ENCODE measurements at regions not wholly inside any gene's neighbourhood (a gene's known extent, or its start where the extent isn't known, plus 50 kb on each side); places are given as distances from the start of the nearest gene placed in this dataset.

DNA sequence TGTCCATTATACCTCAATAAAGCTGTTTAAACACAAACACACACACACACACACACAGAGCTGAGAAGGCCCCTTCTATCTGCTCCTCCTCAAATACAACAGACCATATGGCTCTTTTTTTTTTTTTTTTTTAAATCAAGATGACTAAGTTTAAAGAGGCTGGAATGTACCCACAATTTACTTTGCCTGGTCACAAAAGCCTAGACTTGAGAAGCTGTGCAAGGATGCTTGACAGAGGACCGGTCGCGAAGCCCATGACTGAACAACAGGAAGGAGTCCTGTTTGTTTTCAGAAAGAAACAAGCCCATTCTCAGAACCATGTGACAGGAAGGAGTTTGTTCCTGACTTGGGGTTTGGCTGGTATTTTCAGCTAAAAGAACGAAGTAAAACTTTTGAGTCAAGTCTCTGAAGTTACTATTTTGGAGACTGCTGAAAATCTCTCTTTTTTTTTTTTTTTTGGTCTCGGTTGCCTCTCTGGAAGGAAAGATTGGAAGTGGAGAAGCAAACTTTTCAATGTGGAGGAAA is 650.9 kb upstream of the TENM3 start:
- no peak for DNase-seq (ENCODE audit: low read depth)
- TF ChIP-seq, protein P1, sequence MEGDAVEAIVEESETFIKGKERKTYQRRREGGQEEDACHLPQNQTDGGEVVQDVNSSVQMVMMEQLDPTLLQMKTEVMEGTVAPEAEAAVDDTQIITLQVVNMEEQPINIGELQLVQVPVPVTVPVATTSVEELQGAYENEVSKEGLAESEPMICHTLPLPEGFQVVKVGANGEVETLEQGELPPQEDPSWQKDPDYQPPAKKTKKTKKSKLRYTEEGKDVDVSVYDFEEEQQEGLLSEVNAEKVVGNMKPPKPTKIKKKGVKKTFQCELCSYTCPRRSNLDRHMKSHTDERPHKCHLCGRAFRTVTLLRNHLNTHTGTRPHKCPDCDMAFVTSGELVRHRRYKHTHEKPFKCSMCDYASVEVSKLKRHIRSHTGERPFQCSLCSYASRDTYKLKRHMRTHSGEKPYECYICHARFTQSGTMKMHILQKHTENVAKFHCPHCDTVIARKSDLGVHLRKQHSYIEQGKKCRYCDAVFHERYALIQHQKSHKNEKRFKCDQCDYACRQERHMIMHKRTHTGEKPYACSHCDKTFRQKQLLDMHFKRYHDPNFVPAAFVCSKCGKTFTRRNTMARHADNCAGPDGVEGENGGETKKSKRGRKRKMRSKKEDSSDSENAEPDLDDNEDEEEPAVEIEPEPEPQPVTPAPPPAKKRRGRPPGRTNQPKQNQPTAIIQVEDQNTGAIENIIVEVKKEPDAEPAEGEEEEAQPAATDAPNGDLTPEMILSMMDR (IDR thresholded peaks at IDR 0.05; ENCODE audit: insufficient read depth, low read depth, low read length) = no peak
- no peak overlapping the region for H3K4me3 ChIP-seq (ENCODE audit: low read depth, low read length)

DNA sequence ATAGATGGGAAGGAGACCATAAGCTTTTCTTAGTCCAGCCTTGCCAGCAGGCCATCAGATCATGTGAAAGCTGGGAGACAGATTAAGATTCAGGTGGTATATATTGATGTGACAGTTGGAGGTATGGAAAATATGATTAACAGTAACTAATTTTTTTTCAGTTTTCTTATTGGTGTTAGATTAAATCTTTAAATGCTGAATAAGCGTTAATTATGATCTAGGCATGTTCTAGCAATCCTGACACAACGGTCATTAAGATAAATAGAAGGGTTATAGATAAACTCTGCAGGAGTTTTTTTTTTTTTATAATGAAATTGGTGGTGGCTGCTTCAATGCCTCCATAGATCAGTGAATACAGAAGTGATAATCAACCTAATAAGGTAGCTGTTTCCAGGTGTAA is 649.5 kb upstream of the TENM3 start:
- no peak for DNase-seq (ENCODE audit: low read depth)

DNA sequence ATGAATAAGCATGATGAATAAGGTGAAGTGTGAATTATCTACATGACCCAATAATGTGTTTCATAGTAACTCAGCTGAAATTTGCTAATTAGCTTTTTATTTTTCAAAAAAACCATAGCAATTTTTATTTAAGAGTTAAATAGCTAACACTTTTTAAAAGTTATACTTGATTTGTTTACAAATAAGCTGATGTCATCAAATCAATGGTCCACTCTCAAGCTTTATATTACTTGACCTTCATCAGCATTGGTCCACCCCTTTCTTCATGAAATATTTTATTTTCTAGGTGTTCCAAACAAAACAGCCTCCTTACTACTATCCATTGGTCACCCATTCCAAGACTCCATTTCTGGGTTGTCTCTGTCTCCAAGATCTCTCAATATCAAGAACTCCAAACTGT is 649.0 kb upstream of the TENM3 start:
- no peak for DNase-seq (ENCODE audit: low read depth)
- TF ChIP-seq, protein P1 (IDR thresholded peaks at IDR 0.05; ENCODE audit: insufficient read depth, low read depth, low read length) = no peak
- no peak overlapping the region for H3K4me3 ChIP-seq (ENCODE audit: low read depth, low read length)

More for the DNA sequence above, 649.5 kb upstream of the TENM3 start:
- TF ChIP-seq, protein P1 (IDR thresholded peaks at IDR 0.05; ENCODE audit: insufficient read depth, low read depth, low read length) = no peak
- no peak overlapping the region for H3K4me3 ChIP-seq (ENCODE audit: low read depth, low read length)

DNA sequence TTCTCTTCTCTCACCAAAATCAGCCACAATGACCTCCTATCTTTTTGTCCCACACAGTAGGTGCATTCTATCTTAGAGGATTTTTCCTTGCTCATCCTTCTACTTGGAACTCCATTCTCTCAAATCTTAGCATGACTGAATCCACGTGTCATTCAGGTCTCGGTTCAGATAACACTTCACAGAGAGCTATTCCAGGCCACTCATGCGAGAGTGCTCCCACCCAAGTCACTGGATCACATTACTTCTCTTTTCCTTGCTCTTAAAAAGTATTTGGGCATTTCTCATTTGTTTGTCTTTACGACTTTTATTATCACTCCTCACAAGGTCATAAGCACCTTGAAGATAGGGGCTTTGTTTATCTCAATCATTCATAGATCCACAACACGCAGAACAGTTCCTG is 647.5 kb upstream of the TENM3 start:
- TF ChIP-seq, protein P1 (IDR thresholded peaks at IDR 0.05; ENCODE audit: insufficient read depth, low read depth, low read length) = no peak
- DNase-seq (ENCODE audit: low read depth) = no peak
- H3K4me3 ChIP-seq (ENCODE audit: low read depth, low read length) = no peak overlapping the region

DNA sequence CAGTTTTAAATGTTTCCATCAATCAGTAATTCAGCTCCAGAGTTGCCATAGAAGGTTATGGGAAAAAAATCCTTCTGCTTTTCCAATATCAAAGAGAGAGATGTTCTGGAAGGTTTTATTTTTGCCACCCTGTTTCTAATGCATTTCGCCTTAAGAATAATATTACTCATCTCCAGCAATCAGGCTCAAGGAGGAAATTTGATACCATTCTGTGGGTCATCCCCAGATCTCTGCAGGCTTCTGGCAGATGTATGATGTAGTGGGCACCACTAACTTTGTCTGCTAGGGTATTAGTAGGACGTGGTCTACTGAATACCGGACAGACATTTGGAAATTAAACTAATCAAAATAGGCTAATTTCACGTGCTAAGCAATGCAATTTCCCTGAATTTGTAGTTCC is 645.4 kb upstream of the TENM3 start:
- DNase-seq (ENCODE audit: low read depth) = no peak
- no peak overlapping the region for H3K4me3 ChIP-seq (ENCODE audit: low read depth, low read length)
- TF ChIP-seq, protein P1 (IDR thresholded peaks at IDR 0.05; ENCODE audit: insufficient read depth, low read depth, low read length) = no peak

DNA sequence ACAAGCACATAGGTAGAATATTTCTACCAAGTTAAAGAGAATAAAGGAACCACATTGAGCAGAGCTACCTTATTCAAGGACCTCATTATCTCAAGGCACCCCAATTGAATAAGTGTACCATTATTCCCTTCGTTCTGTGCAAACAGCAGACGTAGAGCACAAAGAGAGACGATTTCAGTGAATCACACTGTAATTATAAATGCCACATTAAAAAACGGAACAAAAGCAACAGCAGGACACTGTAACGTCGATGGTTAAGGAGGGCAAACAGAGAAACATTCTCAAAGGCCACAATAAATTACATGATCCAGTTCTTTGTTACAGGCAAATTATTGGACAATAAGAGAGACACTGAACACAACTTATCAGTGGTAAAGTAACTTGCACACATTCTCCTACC is 644.1 kb upstream of the TENM3 start:
- TF ChIP-seq, protein P1 (IDR thresholded peaks at IDR 0.05; ENCODE audit: insufficient read depth, low read depth, low read length) = no peak

DNA sequence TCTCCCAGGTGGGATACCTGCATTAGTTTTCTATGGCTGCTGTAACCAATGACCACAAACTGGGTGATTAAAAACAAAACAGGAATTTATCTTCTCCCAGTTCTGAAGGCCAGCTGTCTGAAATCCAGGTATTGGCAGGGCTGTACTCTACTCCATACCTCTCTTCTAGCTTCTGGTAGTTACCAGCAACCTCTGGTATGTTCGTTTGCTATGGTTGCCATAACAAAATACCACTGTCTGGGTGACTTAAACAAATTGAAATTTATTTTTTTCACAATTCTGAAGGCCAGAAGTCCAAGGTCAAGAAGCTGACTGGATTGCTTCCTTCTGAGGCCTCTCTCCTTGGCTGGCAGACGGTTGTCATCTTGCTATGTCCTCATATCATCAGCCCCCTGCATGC is 642.1 kb upstream of the TENM3 start:
- no peak for DNase-seq (ENCODE audit: low read depth)
- no peak overlapping the region for H3K4me3 ChIP-seq (ENCODE audit: low read depth, low read length)
- TF ChIP-seq, protein P1 (IDR thresholded peaks at IDR 0.05; ENCODE audit: insufficient read depth, low read depth, low read length) = no peak

More for the DNA sequence above, 644.1 kb upstream of the TENM3 start:
- no peak overlapping the region for H3K4me3 ChIP-seq (ENCODE audit: low read depth, low read length)
- DNase-seq (ENCODE audit: low read depth) = no peak
